ENCODE measurements at regions not wholly inside any gene's neighbourhood (a gene's known extent, or its start where the extent isn't known, plus 50 kb on each side); places are given as distances from the start of the nearest gene placed in this dataset.

- TF ChIP-seq POLR2A (IDR thresholded peaks at IDR 0.05; ENCODE audit: low read length) (no peak), GATA1 (IDR thresholded peaks at IDR 0.05; ENCODE audit: low read depth, low read length) (no peak)
Observed at GRCh38 chr21:28090546-28090945, 902.1 kb downstream of the LTN1 start.
